ENCODE measurements at regions not wholly inside any gene's neighbourhood (a gene's known extent, or its start where the extent isn't known, plus 50 kb on each side); places are given as distances from the start of the nearest gene placed in this dataset.

DNA sequence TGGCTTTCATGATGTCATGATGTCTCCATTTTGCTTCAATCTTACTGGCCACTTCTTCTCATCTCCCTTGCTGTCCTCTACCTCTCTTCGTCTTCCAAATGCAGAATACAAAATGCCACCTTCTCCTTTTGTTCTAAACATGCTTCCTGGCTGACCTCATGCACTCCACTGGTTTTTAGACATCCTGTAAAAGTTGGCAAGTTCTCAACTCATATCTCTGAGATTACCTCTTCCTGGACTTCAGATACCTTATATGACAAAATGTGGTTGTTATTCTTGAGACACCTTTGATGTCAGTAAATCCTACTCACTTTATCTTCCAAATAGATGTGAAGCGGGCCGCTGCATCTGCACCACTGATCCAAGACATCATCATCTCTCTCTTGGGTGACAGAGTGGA, 212.7 kb upstream of the FOXA2 start:
- TF ChIP-seq POLR2AphosphoS5 (IDR thresholded peaks at IDR 0.05) = no peak
- no peak for TF ChIP-seq POLR2A (IDR thresholded peaks at IDR 0.05; ENCODE audit: low read depth)
- TF ChIP-seq, protein P1, sequence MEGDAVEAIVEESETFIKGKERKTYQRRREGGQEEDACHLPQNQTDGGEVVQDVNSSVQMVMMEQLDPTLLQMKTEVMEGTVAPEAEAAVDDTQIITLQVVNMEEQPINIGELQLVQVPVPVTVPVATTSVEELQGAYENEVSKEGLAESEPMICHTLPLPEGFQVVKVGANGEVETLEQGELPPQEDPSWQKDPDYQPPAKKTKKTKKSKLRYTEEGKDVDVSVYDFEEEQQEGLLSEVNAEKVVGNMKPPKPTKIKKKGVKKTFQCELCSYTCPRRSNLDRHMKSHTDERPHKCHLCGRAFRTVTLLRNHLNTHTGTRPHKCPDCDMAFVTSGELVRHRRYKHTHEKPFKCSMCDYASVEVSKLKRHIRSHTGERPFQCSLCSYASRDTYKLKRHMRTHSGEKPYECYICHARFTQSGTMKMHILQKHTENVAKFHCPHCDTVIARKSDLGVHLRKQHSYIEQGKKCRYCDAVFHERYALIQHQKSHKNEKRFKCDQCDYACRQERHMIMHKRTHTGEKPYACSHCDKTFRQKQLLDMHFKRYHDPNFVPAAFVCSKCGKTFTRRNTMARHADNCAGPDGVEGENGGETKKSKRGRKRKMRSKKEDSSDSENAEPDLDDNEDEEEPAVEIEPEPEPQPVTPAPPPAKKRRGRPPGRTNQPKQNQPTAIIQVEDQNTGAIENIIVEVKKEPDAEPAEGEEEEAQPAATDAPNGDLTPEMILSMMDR (IDR thresholded peaks at IDR 0.05) = no peak
